HUES48 (cell line): ENCODE measurements at regions not wholly inside any gene's neighbourhood (a gene's known extent, or its start where the extent isn't known, plus 50 kb on each side); places are given as distances from the start of the nearest gene placed in this dataset.

Source experiments
- H3K27ac ChIP-seq: one replicate; pipeline ENCODE4 v1.7.0; 2013; ENCODE audit warnings: low read depth, low read length, inconsistent platforms
- H3K27me3 ChIP-seq: 2 replicates; pipeline ENCODE4 v1.6.1; 2013; ENCODE audit warnings: mild to moderate bottlenecking, low read length; ENCODE audit not compliant: control insufficient read depth, insufficient read depth
- H3K36me3 ChIP-seq: 2 replicates; pipeline ENCODE4 v1.6.1; 2013; ENCODE audit warnings: low read length; ENCODE audit not compliant: control insufficient read depth, insufficient read depth
- H3K4me1 ChIP-seq: 2 replicates; pipeline ENCODE4 v1.6.1; 2013; ENCODE audit warnings: mild to moderate bottlenecking, low read length; ENCODE audit not compliant: control insufficient read depth, insufficient read depth
- H3K4me3 ChIP-seq: 2 replicates; pipeline ENCODE4 v1.5.1; 2013; ENCODE audit warnings: mild to moderate bottlenecking, low read depth, low read length
- H3K9ac ChIP-seq: 2 replicates; pipeline ENCODE4 v1.6.1; 2013; ENCODE audit warnings: mild to moderate bottlenecking, low read depth, low read length, moderate library complexity
- H3K9me3 ChIP-seq: 2 replicates; pipeline ENCODE4 v1.6.1; 2013; ENCODE audit warnings: low read length; ENCODE audit not compliant: control insufficient read depth, insufficient read depth

DNA sequence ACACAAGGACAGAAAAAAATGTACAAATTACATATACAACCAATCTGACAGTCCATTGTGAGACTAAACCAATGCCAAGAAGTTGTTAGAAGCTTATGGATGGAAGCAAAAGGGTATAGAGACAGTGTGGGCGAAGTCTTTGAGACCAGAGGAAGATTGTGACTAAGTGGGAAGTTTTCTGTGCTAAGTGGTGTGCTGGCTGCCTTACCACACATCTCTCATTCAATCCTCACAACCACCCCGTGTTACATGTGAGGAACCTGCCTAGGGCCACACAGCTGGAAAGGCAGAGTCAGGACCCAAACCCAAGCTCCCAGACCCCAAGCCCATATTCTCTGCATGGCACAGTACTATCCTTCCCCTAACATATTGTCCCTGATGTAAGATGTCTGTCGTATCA, 53.5 kb upstream of the DUSP10 start:
- Histone ChIP-seq H3K9me3 (no peaks in the 10 kb centered on the region), H3K27ac (no peak overlapping the region), H3K4me3 (no peak overlapping the region), H3K27me3 (no peaks in the 10 kb centered on the region), H3K36me3 (no peaks in the 10 kb centered on the region), H3K4me1 (no peaks in the 10 kb centered on the region), H3K9ac (no peak overlapping the region)

DNA sequence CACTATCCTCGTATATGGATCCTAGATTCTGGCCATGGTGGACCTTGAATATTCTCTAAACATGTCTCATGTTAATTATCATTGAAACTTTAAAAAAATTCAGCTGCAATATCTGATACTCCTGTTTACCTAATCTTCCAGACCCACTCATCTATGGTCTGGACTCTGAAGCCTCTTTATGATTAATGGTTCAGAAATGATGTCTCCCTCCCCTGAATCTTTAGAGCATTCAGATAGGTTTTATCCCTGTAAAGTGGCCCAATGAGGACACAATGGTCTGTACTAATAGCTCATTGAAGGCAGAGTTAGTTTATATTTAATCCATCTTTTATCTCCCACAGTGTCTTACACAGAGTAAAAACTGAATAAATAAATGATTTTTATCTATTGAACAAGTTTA, 53.0 kb upstream of the DUSP10 start:
- H3K4me1 ChIP-seq, result no peaks in the 10 kb centered on the region
- H3K9ac ChIP-seq, result no peak overlapping the region

DNA sequence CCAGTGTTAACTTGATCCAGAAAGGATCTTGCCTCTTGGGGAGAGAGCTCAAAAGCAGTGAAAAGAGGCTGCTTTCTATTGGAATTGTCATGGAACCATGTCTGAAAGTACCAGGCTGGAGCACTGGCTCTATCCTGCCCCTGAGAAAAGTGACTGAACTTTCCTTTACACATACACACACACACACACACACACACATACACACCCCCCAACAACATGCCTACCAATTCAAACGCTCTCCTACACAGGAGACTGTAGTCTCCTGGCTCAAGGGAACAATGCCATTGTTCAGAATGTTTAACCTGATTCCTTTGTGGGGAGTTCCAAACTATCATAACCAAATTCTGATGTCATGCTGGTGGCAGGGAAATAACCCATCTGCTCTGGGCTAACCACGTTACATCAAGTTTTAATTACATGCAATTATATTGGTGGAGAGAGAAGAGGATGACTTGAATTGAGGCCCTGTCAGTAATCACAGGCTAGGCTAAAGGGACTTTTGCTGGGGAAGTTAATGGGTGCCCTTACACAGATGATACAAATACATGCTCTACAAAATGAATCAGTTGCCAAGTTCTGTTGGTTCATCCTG, 52.3 kb upstream of the DUSP10 start:
- Histone ChIP-seq H3K4me1 (no peaks in the 10 kb centered on the region), H3K4me3 (no peak overlapping the region), H3K36me3 (no peaks in the 10 kb centered on the region), H3K27me3 (no peaks in the 10 kb centered on the region), H3K9ac (no peak overlapping the region), H3K27ac (no peak overlapping the region), H3K9me3 (no peaks in the 10 kb centered on the region)

More for the DNA sequence above, 53.0 kb upstream of the DUSP10 start:
- no peaks in the 10 kb centered on the region for H3K9me3 ChIP-seq
- H3K36me3 ChIP-seq, result no peaks in the 10 kb centered on the region
- H3K27ac ChIP-seq, result no peak overlapping the region
- H3K27me3 ChIP-seq, result no peaks in the 10 kb centered on the region
- no peak overlapping the region for H3K4me3 ChIP-seq

- Histone ChIP-seq H3K9ac (no peak overlapping the region), H3K4me3 (no peak overlapping the region), H3K4me1 (no peaks in the 10 kb centered on the region), H3K27ac (no peak overlapping the region), H3K27me3 (no peaks in the 10 kb centered on the region), H3K36me3 (no peaks in the 10 kb centered on the region), H3K9me3 (no peaks in the 10 kb centered on the region)
Measured at GRCh38 chr1:221793439-221794078, 51.7 kb upstream of the DUSP10 start.

DNA sequence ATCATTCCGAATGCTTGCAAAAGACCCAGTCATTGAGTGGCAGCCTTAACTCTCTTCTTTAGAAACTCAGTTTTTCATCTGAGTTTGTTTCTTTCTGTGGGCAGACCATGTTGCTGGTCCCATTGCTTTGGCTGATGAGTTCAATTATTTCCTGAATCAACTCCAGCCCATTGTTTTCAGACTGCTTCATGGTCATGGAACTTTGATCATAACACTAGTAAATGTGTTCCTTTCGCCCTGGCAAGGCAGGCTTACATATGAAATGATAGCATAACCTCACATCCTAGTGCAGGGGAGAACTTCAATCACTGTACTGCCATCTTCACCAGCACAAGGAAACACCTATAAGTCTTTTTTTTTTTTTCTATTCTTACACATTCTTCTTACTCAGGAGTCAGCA, 50.0 kb upstream of the DUSP10 start:
- no peak overlapping the region for H3K9ac ChIP-seq
- H3K4me3 ChIP-seq, result no peak overlapping the region
- no peaks in the 10 kb centered on the region for H3K36me3 ChIP-seq
- H3K27ac ChIP-seq, result no peak overlapping the region
- no peaks in the 10 kb centered on the region for H3K9me3 ChIP-seq
- H3K27me3 ChIP-seq, result no peaks in the 10 kb centered on the region
- H3K4me1 ChIP-seq, result no peaks in the 10 kb centered on the region
